GM21423 (cell line): ENCODE measurements at regions not wholly inside any gene's neighbourhood (a gene's known extent, or its start where the extent isn't known, plus 50 kb on each side); places are given as distances from the start of the nearest gene placed in this dataset.

Source experiments
- ATAC-seq: cut with Tn5 transposase; IDR thresholded peaks from one replicate; pipeline ENCODE4 v1.9.1; 2021; ENCODE audit warnings: mild to moderate bottlenecking, moderate library complexity; ENCODE audit not compliant: unreplicated experiment

- no peak for ATAC-seq
Measured at GRCh38 chr14:105839425-105840265, 313.3 kb downstream of the TMEM121 start.

GRCh38 chr14:105840266-105841021, 314.1 kb downstream of the TMEM121 start:
- no peak for ATAC-seq

GRCh38 chr14:105841022-105842009, 314.9 kb downstream of the TMEM121 start:
- no peak for ATAC-seq

- no peak for ATAC-seq
Measured at GRCh38 chr14:105842105-105842504, 315.7 kb downstream of the TMEM121 start.

GRCh38 chr14:105843444-105844046, 317.2 kb downstream of the TMEM121 start:
- ATAC-seq, result no peak

- ATAC-seq, result no peak
Measured at GRCh38 chr14:105844047-105844630, 317.8 kb downstream of the TMEM121 start.

GRCh38 chr14:105844810-105845724, 318.7 kb downstream of the TMEM121 start:
- no peak for ATAC-seq

- ATAC-seq, result no peak
Measured at GRCh38 chr14:105845725-105846309, 319.4 kb downstream of the TMEM121 start.

GRCh38 chr14:105846312-105846711, 319.9 kb downstream of the TMEM121 start:
- ATAC-seq, result no peak

- no peak for ATAC-seq
Measured at GRCh38 chr14:105847400-105847799, 321.0 kb downstream of the TMEM121 start.

- no peak for ATAC-seq
Measured at GRCh38 chr14:105848570-105848969, 322.2 kb downstream of the TMEM121 start.

GRCh38 chr14:105849933-105850626, 323.7 kb downstream of the TMEM121 start:
- no peak for ATAC-seq

- no peak for ATAC-seq
Measured at GRCh38 chr14:105850853-105851581, 324.6 kb downstream of the TMEM121 start.

- no peak for ATAC-seq
Measured at GRCh38 chr14:105851716-105852377, 325.5 kb downstream of the TMEM121 start.

GRCh38 chr14:105852378-105853088, 326.1 kb downstream of the TMEM121 start:
- no peak for ATAC-seq
